ENCODE measurements at regions not wholly inside any gene's neighbourhood (a gene's known extent, or its start where the extent isn't known, plus 50 kb on each side); places are given as distances from the start of the nearest gene placed in this dataset.

- Histone ChIP-seq H3K36me3 (ENCODE audit: control insufficient read depth in 2 of 2, extremely low read depth in 1 of 2, insufficient read depth in 2 of 2, low read length in 2 of 2) (no peaks in the 10 kb centered on the region), H3K27me3 (ENCODE audit: control insufficient read depth, extremely low read depth, insufficient read depth, low read length) (no peaks in the 10 kb centered on the region), H3K9ac (ENCODE audit: control insufficient read depth, extremely low read depth, insufficient read depth, low read length) (no peak overlapping the region), H3K4me2 (ENCODE audit: control insufficient read depth, extremely low read depth, insufficient read depth, low read depth, low read length) (no peak overlapping the region), H3K4me1 (ENCODE audit: control insufficient read depth, extremely low read depth, insufficient read depth, low read length) (peaks cover 17% of the 10 kb centered on the region), H3K4me3 (ENCODE audit: control insufficient read depth in 2 of 3, extremely low read depth in 1 of 3, insufficient read depth in 2 of 3, low read depth in 1 of 3, low read length in 3 of 3) (no peak overlapping the region), H3K9me3 (ENCODE audit: control insufficient read depth, low read depth, low read length) (no peaks in the 10 kb centered on the region), H3K79me2 (ENCODE audit: control insufficient read depth, insufficient read depth, low read length) (no peaks in the 10 kb centered on the region), H3K9me1 (ENCODE audit: control insufficient read depth, extremely low read depth, insufficient read depth, low read length) (no peaks in the 10 kb centered on the region), H4K20me1 (ENCODE audit: control insufficient read depth, extremely low read depth, insufficient read depth, low read length) (no peaks in the 10 kb centered on the region), H3K27ac (ENCODE audit: control insufficient read depth, insufficient read depth, low read length) (no peak overlapping the region), H2AFZ (ENCODE audit: control insufficient read depth, low read length) (no peak overlapping the region)
- TF ChIP-seq EZH2 (IDR thresholded peaks at IDR 0.05; ENCODE audit: low read length) (no peak), CTCF (optimal IDR thresholded peaks at IDR 0.05 in 1 of 3, IDR thresholded peaks at IDR 0.05 in 1 of 3, conservative IDR thresholded peaks at IDR 0.05 in 1 of 3; ENCODE audit: extremely low read depth in 1 of 3, insufficient read depth in 2 of 3, low read length in 3 of 3) (no peak)
- DNase-seq (ENCODE audit: low read depth, low spot score) (no peak), FAIRE-seq (peak; percentile 73)
- dilution Hi-C loops (cut with MboI; ENCODE audit: extremely low pct_ligation_motif_present, low sequenced_read_pairs): no loop called here
Observed at GRCh38 chr5:56410696-56411095, 177.6 kb upstream of the ANKRD55 start.

- dilution Hi-C loops (cut with MboI; ENCODE audit: extremely low pct_ligation_motif_present, low sequenced_read_pairs): no loop called here
- H3K79me2 ChIP-seq (ENCODE audit: control insufficient read depth, insufficient read depth, low read length): no peaks in the 10 kb centered on the region
- TF ChIP-seq CTCF (optimal IDR thresholded peaks at IDR 0.05 in 1 of 3, IDR thresholded peaks at IDR 0.05 in 1 of 3, conservative IDR thresholded peaks at IDR 0.05 in 1 of 3; ENCODE audit: extremely low read depth in 1 of 3, insufficient read depth in 2 of 3, low read length in 3 of 3): no peak
- TF ChIP-seq EZH2 (IDR thresholded peaks at IDR 0.05; ENCODE audit: low read length): no peak
- H4K20me1 ChIP-seq (ENCODE audit: control insufficient read depth, extremely low read depth, insufficient read depth, low read length): no peaks in the 10 kb centered on the region
- H3K9me3 ChIP-seq (ENCODE audit: control insufficient read depth, low read depth, low read length): no peaks in the 10 kb centered on the region
- H3K9ac ChIP-seq (ENCODE audit: control insufficient read depth, extremely low read depth, insufficient read depth, low read length): no peak overlapping the region
- H3K36me3 ChIP-seq (ENCODE audit: control insufficient read depth in 2 of 2, extremely low read depth in 1 of 2, insufficient read depth in 2 of 2, low read length in 2 of 2): no peaks in the 10 kb centered on the region
- H3K27ac ChIP-seq (ENCODE audit: control insufficient read depth, insufficient read depth, low read length): peak overlapping the region; percentile 19
- H3K9me1 ChIP-seq (ENCODE audit: control insufficient read depth, extremely low read depth, insufficient read depth, low read length): no peaks in the 10 kb centered on the region
- no peak overlapping the region for H3K4me3 ChIP-seq (ENCODE audit: control insufficient read depth in 2 of 3, extremely low read depth in 1 of 3, insufficient read depth in 2 of 3, low read depth in 1 of 3, low read length in 3 of 3)
- FAIRE-seq (peak; percentile 67), DNase-seq (ENCODE audit: low read depth, low spot score) (no peak)
- peak overlapping the region; percentile 63 for H3K4me2 ChIP-seq (ENCODE audit: control insufficient read depth, extremely low read depth, insufficient read depth, low read depth, low read length)
- peak overlapping the region; percentile 56 for H2AFZ ChIP-seq (ENCODE audit: control insufficient read depth, low read length)
- H3K27me3 ChIP-seq (ENCODE audit: control insufficient read depth, extremely low read depth, insufficient read depth, low read length): no peaks in the 10 kb centered on the region
- H3K4me1 ChIP-seq (ENCODE audit: control insufficient read depth, extremely low read depth, insufficient read depth, low read length): peaks cover 17% of the 10 kb centered on the region
Observed at GRCh38 chr5:56409331-56410190, 176.4 kb upstream of the ANKRD55 start.
